Tibial artery (tissue), 4 donors: ENCODE measurements at regions not wholly inside any gene's neighbourhood (a gene's known extent, or its start where the extent isn't known, plus 50 kb on each side); places are given as distances from the start of the nearest gene placed in this dataset.

Source experiments
- DNase-seq, 2 donors: peaks; one replicate each; pipeline ENCODE4 v3.0.0-alpha.2; 2019
- H3K27ac ChIP-seq, 2 donors: fragments of 200-600 bp; sonication (generic) in 1 of 2; 1 replicate in 1 of 2; 2 replicates in 1 of 2; pipeline ENCODE4 v1.5.1; 2018 to 2019; ENCODE audit warnings: mild to moderate bottlenecking in 1 of 2
- H3K27me3 ChIP-seq, 2 donors: fragments of 200-600 bp; sonication (generic) in 1 of 2; one replicate each; pipeline versions ENCODE4 v1.5.1 to v1.6.0; 2016 to 2019
- H3K36me3 ChIP-seq, 3 donors: fragments of 200-600 bp; sonication (generic) in 2 of 3; one replicate each; pipeline ENCODE4 v1.5.1; 2016 to 2019; ENCODE audit warnings: mild to moderate bottlenecking in 2 of 3
- H3K4me1 ChIP-seq, 4 donors: fragments of 200-600 bp; sonication (generic) in 2 of 4; 1 replicate in 3 of 4; 2 replicates in 1 of 4; pipeline ENCODE4 v1.5.1; 2016 to 2019
- H3K4me3 ChIP-seq, 2 donors: fragments of 200-600 bp; sonication (generic) in 1 of 2; 1 replicate in 1 of 2; 2 replicates in 1 of 2; pipeline ENCODE4 v1.5.1; 2018 to 2019; ENCODE audit warnings: mild to moderate bottlenecking in 2 of 2
- H3K9me3 ChIP-seq, 3 donors: fragments of 200-600 bp; sonication (generic) in 1 of 3; one replicate each; pipeline ENCODE4 v1.5.1; 2016 to 2019
- CTCF ChIP-seq, 2 experiments: fragments of 200-600 bp in 1 of 2; fragments of 450-650 bp in 1 of 2; IDR thresholded peaks; one replicate each; pipeline ENCODE4 v1.5.1; 2017 to 2019; ENCODE audit warnings: antibody characterized with exemption in 2 of 2, mild to moderate bottlenecking in 1 of 2, moderate library complexity in 1 of 2
- intact Hi-C: fragments of 100-400 bp; cut with DNase I; formaldehyde crosslinking; loops from one replicate; pipeline ENCODE4 v1.15.0; 2023; ENCODE audit warnings: low total_unique reads

GRCh38 chr5:38191693-38192092, 66.7 kb upstream of the EGFLAM start:
- no peak for TF ChIP-seq CTCF (IDR thresholded peaks at IDR 0.05)
- intact Hi-C loops, result loop anchor here (5.0 to 10.0 kb wide), 2 partner anchors 354 to 777 kb away; no protein-coding TSS in a partner anchor

GRCh38 chr5:38190111-38190510, 68.2 kb upstream of the EGFLAM start:
- H3K27me3 ChIP-seq, result peaks cover 0 to 22% of the 10 kb centered on the region in 2 donors
- H3K36me3 ChIP-seq, result no peaks in the 10 kb centered on the region
- intact Hi-C loops, result loop anchor here (5.0 to 10.0 kb wide), 2 partner anchors 353 to 775 kb away; no protein-coding TSS in a partner anchor
- no peak for DNase-seq
- no peaks in the 10 kb centered on the region for H3K4me1 ChIP-seq
- H3K9me3 ChIP-seq, result no peaks in the 10 kb centered on the region
- no peak overlapping the region for H3K27ac ChIP-seq
- H3K4me3 ChIP-seq, result no peak overlapping the region
- no peak for TF ChIP-seq CTCF (IDR thresholded peaks at IDR 0.05)

More at GRCh38 chr5:38191693-38192092, 66.7 kb upstream of the EGFLAM start:
- Histone ChIP-seq H3K27ac (no peak overlapping the region), H3K27me3 (peaks cover 0 to 19% of the 10 kb centered on the region in 2 donors), H3K4me3 (no peak overlapping the region), H3K36me3 (no peaks in the 10 kb centered on the region), H3K4me1 (no peaks in the 10 kb centered on the region), H3K9me3 (no peaks in the 10 kb centered on the region)
- DNase-seq, result no peak

GRCh38 chr5:38189081-38189504, 69.3 kb upstream of the EGFLAM start:
- DNase-seq, result no peak
- TF ChIP-seq CTCF (IDR thresholded peaks at IDR 0.05), result no peak
- Histone ChIP-seq H3K9me3 (no peaks in the 10 kb centered on the region), H3K4me3 (no peak overlapping the region), H3K27ac (no peak overlapping the region), H3K27me3 (peaks cover 0 to 15% of the 10 kb centered on the region in 2 donors), H3K36me3 (no peaks in the 10 kb centered on the region), H3K4me1 (no peaks in the 10 kb centered on the region)
- intact Hi-C loops, result no loop called here

GRCh38 chr5:38188591-38188990, 69.8 kb upstream of the EGFLAM start:
- Histone ChIP-seq H3K4me1 (no peaks in the 10 kb centered on the region), H3K9me3 (no peaks in the 10 kb centered on the region), H3K4me3 (no peak overlapping the region), H3K27me3 (peaks cover 0 to 12% of the 10 kb centered on the region in 2 donors), H3K27ac (no peak overlapping the region), H3K36me3 (no peaks in the 10 kb centered on the region)
- intact Hi-C loops, result no loop called here
- TF ChIP-seq CTCF (IDR thresholded peaks at IDR 0.05), result no peak
- no peak for DNase-seq

GRCh38 chr5:38187532-38187931, 70.8 kb upstream of the EGFLAM start:
- no peak overlapping the region for H3K27ac ChIP-seq
- no peak for DNase-seq
- H3K36me3 ChIP-seq, result no peaks in the 10 kb centered on the region
- peaks cover 0 to 11% of the 10 kb centered on the region in 2 donors for H3K27me3 ChIP-seq
- H3K4me1 ChIP-seq, result no peaks in the 10 kb centered on the region
- no peaks in the 10 kb centered on the region for H3K9me3 ChIP-seq
- no peak overlapping the region for H3K4me3 ChIP-seq
- intact Hi-C loops, result no loop called here
- no peak for TF ChIP-seq CTCF (IDR thresholded peaks at IDR 0.05)

GRCh38 chr5:38184627-38185026, 73.7 kb upstream of the EGFLAM start:
- H3K4me3 ChIP-seq, result no peak overlapping the region
- TF ChIP-seq CTCF (IDR thresholded peaks at IDR 0.05), result no peak
- H3K27ac ChIP-seq, result no peak overlapping the region
- peaks cover 0 to 8% of the 10 kb centered on the region in 2 donors for H3K27me3 ChIP-seq
- H3K9me3 ChIP-seq, result no peaks in the 10 kb centered on the region
- no peaks in the 10 kb centered on the region for H3K4me1 ChIP-seq
- DNase-seq, result no peak
- no peaks in the 10 kb centered on the region for H3K36me3 ChIP-seq
- intact Hi-C loops, result no loop called here
